IMR-90 (cell line): ENCODE measurements at regions not wholly inside any gene's neighbourhood (a gene's known extent, or its start where the extent isn't known, plus 50 kb on each side); places are given as distances from the start of the nearest gene placed in this dataset.

Experiments
- CEBPB ChIP-seq: IDR thresholded peaks from 2 replicates; pipeline ENCODE4 v1.6.1; 2012; ENCODE audit warnings: low read depth, low read length, improper control_type of control experiment
- CHD1 ChIP-seq: IDR thresholded peaks from 2 replicates; pipeline ENCODE4 v1.6.1; 2012; ENCODE audit warnings: low read depth, low read length, improper control_type of control experiment
- CTCF ChIP-seq: conservative IDR thresholded peaks from 2 replicates; pipeline ENCODE4 v1.5.1; 2012; ENCODE audit warnings: mild to moderate bottlenecking, low read depth, low read length, improper control_type of control experiment
- MAZ ChIP-seq: IDR thresholded peaks from 2 replicates; pipeline ENCODE4 v1.6.1; 2012; ENCODE audit warnings: low read depth, mild to moderate bottlenecking, low read length, improper control_type of control experiment, moderate library complexity, borderline replicate concordance
- NFE2L2 ChIP-seq: fragments of 150-350 bp; IDR thresholded peaks from 2 replicates; pipeline ENCODE4 v1.6.1; 2016; ENCODE audit warnings: low read depth, mild to moderate bottlenecking, low read length
- POLR2A ChIP-seq: IDR thresholded peaks from 2 replicates; pipeline ENCODE4 v1.6.1; 2012; ENCODE audit warnings: mild to moderate bottlenecking, low read depth, low read length
- RFX5 ChIP-seq: IDR thresholded peaks from 2 replicates; pipeline ENCODE4 v1.8.0; 2012; ENCODE audit warnings: low read depth, mild to moderate bottlenecking, low read length, moderate library complexity
- SMC3 ChIP-seq: fragments of 150-350 bp; IDR thresholded peaks from 2 replicates; pipeline ENCODE4 v1.6.1; 2016; ENCODE audit warnings: low read depth, mild to moderate bottlenecking, antibody characterized with exemption, low read length, moderate library complexity
- USF2 ChIP-seq: fragments of 150-350 bp; IDR thresholded peaks from 2 replicates; pipeline ENCODE4 v1.6.1; 2017; ENCODE audit warnings: mild to moderate bottlenecking, antibody characterized with exemption, low read length, low read depth

GRCh38 chr5:4244306-4244705, 648.7 kb downstream of the IRX1 start:
- no peak for TF ChIP-seq CTCF
- TF ChIP-seq USF2: no peak
- no peak for TF ChIP-seq POLR2A
- no peak for TF ChIP-seq SMC3
- TF ChIP-seq RFX5: no peak
- no peak for TF ChIP-seq NFE2L2
- no peak for TF ChIP-seq CEBPB
- no peak for TF ChIP-seq CHD1
- TF ChIP-seq MAZ: no peak
